Transverse colon (tissue), 4 donors: ENCODE measurements at regions not wholly inside any gene's neighbourhood (a gene's known extent, or its start where the extent isn't known, plus 50 kb on each side); places are given as distances from the start of the nearest gene placed in this dataset.

ENCODE experiments used
- DNase-seq: peaks from one replicate; pipeline ENCODE4 v3.0.0-alpha.2; 2019
- H3K27ac ChIP-seq, 4 donors: fragments of 200-600 bp; sonication (generic); 2 replicates each; pipeline ENCODE4 v1.5.1; 2016 to 2018; ENCODE audit warnings: inconsistent platforms in 4 of 4
- H3K27me3 ChIP-seq: fragments of 200-600 bp; sonication (generic); 2 replicates; pipeline ENCODE4 v1.5.1; 2017; ENCODE audit warnings: inconsistent platforms
- H3K36me3 ChIP-seq, 4 donors: fragments of 200-600 bp; sonication (generic); 2 replicates each; pipeline ENCODE4 v1.5.1; 2017 to 2019; ENCODE audit warnings: inconsistent platforms in 4 of 4
- H3K4me1 ChIP-seq, 4 donors: fragments of 200-600 bp; sonication (generic); 2 replicates each; pipeline ENCODE4 v1.5.1; 2017 to 2020; ENCODE audit warnings: inconsistent platforms in 4 of 4
- H3K4me3 ChIP-seq, 4 donors: fragments of 200-600 bp; sonication (generic); 1 replicate in 1 of 4; 2 replicates in 3 of 4; pipeline versions ENCODE4 v1.5.1 to v1.6.1; 2017 to 2019; ENCODE audit warnings: inconsistent platforms in 4 of 4
- H3K9me3 ChIP-seq, 2 donors: fragments of 200-600 bp; sonication (generic); 2 replicates each; pipeline ENCODE4 v1.5.1; 2017 to 2019; ENCODE audit warnings: inconsistent platforms in 2 of 2
- EP300 ChIP-seq: sonication (generic); formaldehyde crosslinking; IDR thresholded peaks from one replicate; pipeline ENCODE4 v1.6.1; 2017; ENCODE audit warnings: antibody characterized with exemption, low read depth
- POLR2A ChIP-seq: fragments of 450-650 bp; IDR thresholded peaks from one replicate; pipeline ENCODE4 v1.6.1; 2016; ENCODE audit warnings: antibody characterized with exemption, mild to moderate bottlenecking, moderate library complexity
- POLR2AphosphoS5 ChIP-seq, 3 donors: sonication (generic); formaldehyde crosslinking; IDR thresholded peaks; one replicate each; pipeline ENCODE4 v1.6.1; 2016; ENCODE audit warnings: antibody characterized with exemption in 3 of 3
- WGBS, 2 donors: methylation state at CpG; one replicate each; pipeline ENCODE4 v1.1.5; 2018; ENCODE audit warnings: low coverage in 1 of 2; 5-methylcytosine and 5-hydroxymethylcytosine counted together
- in situ Hi-C, 4 donors: fragments of 200-750 bp; cut with MboI; loops; one replicate each; pipeline versions ENCODE4 v1.15.0 to v1.15.1; 2017; ENCODE audit warnings: low sequenced_read_pairs in 3 of 4, low pct_ligation_motif_present in 1 of 4, low pct_unique_long_range_greater_than_20kb in 1 of 4
- intact Hi-C: fragments of 100-400 bp; cut with DNase I; formaldehyde crosslinking; loops from one replicate; pipeline ENCODE4 v1.15.1; 2023; ENCODE audit warnings: low total_unique reads
- TF ChIP-seq, protein P1 (sequence below), 5 experiments: fragments of 200-600 bp in 3 of 5; fragments of 450-650 bp in 2 of 5; sonication (generic) in 3 of 5; IDR thresholded peaks; 1 replicate in 2 of 5; 2 replicates in 3 of 5; pipeline ENCODE4 v1.5.1; 2016 to 2017; ENCODE audit warnings: antibody characterized with exemption in 5 of 5, inconsistent platforms in 3 of 5, mild to moderate bottlenecking in 2 of 5, moderate library complexity in 1 of 5

DNA sequence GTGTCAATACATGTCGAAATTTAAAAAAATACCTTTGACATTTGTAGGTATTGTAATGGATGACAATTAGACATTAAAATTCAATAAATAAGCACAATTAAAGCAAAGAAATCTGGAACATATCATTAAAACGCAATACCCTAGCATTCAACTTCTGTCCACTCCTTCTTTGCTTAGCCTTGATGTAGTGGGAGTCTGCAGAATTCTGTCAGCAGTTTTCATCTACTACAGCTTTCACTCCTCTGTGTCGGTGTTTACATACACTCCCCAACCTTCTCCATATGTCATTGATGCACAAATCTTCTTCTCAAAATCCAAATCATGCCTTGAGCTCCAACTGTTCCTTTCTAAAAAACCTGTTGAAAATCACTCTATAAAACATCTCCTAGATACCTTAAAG is 1380.6 kb downstream of the DSC3 start:
- 52 to 71% methylated on average over 2 to 3 of the region's 3 CpGs for WGBS, 2 donors
- H3K36me3 ChIP-seq: no peaks in the 10 kb centered on the region
- intact Hi-C loops (no loop called here), in situ Hi-C loops (no loop called here)
- TF ChIP-seq, protein P1, sequence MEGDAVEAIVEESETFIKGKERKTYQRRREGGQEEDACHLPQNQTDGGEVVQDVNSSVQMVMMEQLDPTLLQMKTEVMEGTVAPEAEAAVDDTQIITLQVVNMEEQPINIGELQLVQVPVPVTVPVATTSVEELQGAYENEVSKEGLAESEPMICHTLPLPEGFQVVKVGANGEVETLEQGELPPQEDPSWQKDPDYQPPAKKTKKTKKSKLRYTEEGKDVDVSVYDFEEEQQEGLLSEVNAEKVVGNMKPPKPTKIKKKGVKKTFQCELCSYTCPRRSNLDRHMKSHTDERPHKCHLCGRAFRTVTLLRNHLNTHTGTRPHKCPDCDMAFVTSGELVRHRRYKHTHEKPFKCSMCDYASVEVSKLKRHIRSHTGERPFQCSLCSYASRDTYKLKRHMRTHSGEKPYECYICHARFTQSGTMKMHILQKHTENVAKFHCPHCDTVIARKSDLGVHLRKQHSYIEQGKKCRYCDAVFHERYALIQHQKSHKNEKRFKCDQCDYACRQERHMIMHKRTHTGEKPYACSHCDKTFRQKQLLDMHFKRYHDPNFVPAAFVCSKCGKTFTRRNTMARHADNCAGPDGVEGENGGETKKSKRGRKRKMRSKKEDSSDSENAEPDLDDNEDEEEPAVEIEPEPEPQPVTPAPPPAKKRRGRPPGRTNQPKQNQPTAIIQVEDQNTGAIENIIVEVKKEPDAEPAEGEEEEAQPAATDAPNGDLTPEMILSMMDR (IDR thresholded peaks at IDR 0.05): no peak
- TF ChIP-seq POLR2AphosphoS5 (IDR thresholded peaks at IDR 0.05) (no peak), POLR2A (no peak), EP300 (no peak)
- no peaks in the 10 kb centered on the region for H3K4me1 ChIP-seq
- H3K9me3 ChIP-seq: no peaks in the 10 kb centered on the region
- DNase-seq: no peak
- no peak overlapping the region for H3K4me3 ChIP-seq
- no peak overlapping the region for H3K27ac ChIP-seq
- H3K27me3 ChIP-seq: no peaks in the 10 kb centered on the region

- Histone ChIP-seq H3K4me3 (no peak overlapping the region), H3K9me3 (no peaks in the 10 kb centered on the region), H3K27me3 (no peaks in the 10 kb centered on the region), H3K27ac (no peak overlapping the region), H3K36me3 (no peaks in the 10 kb centered on the region), H3K4me1 (no peaks in the 10 kb centered on the region)
- intact Hi-C loops: no loop called here
- in situ Hi-C loops: no loop called here
- TF ChIP-seq, protein P1 (IDR thresholded peaks at IDR 0.05): no peak
- TF ChIP-seq POLR2AphosphoS5 (IDR thresholded peaks at IDR 0.05) (no peak), EP300 (no peak), POLR2A (no peak)
- DNase-seq: no peak
- 64 to 76% methylated on average over 1 of the region's 1 CpG for WGBS, 2 donors
Measured at GRCh38 chr18:29660777-29661176, 1381.8 kb downstream of the DSC3 start.

GRCh38 chr18:29653671-29654215 is 1388.8 kb downstream of the DSC3 start:
- H3K4me3 ChIP-seq: no peak overlapping the region
- in situ Hi-C loops: no loop called here
- DNase-seq: no peak
- no peak overlapping the region for H3K27ac ChIP-seq
- TF ChIP-seq, protein P1 (IDR thresholded peaks at IDR 0.05): no peak
- TF ChIP-seq POLR2A: no peak
- TF ChIP-seq EP300: no peak
- TF ChIP-seq POLR2AphosphoS5 (IDR thresholded peaks at IDR 0.05): no peak
- H3K9me3 ChIP-seq: no peaks in the 10 kb centered on the region
- H3K4me1 ChIP-seq: no peaks in the 10 kb centered on the region
- intact Hi-C loops: no loop called here
- no peaks in the 10 kb centered on the region for H3K27me3 ChIP-seq
- no peaks in the 10 kb centered on the region for H3K36me3 ChIP-seq
- 60 to 62% methylated on average over 2 of the region's 2 CpGs for WGBS, 2 donors

GRCh38 chr18:29652797-29653196 is 1389.7 kb downstream of the DSC3 start:
- no peak for DNase-seq
- H3K27ac ChIP-seq: no peak overlapping the region
- no peak for TF ChIP-seq EP300
- no peak for TF ChIP-seq POLR2AphosphoS5 (IDR thresholded peaks at IDR 0.05)
- no peak for TF ChIP-seq POLR2A
- TF ChIP-seq, protein P1 (IDR thresholded peaks at IDR 0.05): no peak
- no peaks in the 10 kb centered on the region for H3K27me3 ChIP-seq
- in situ Hi-C loops (no loop called here), intact Hi-C loops (no loop called here)
- H3K4me3 ChIP-seq: no peak overlapping the region
- no peaks in the 10 kb centered on the region for H3K36me3 ChIP-seq
- 59% methylated on average over 2 of the region's 2 CpGs; no CpG with 5 or more reads in 1 of the 2 donors for WGBS, 2 donors
- no peaks in the 10 kb centered on the region for H3K4me1 ChIP-seq
- H3K9me3 ChIP-seq: no peaks in the 10 kb centered on the region
